CD14-positive monocyte (primary cell): ENCODE measurements at regions not wholly inside any gene's neighbourhood (a gene's known extent, or its start where the extent isn't known, plus 50 kb on each side); places are given as distances from the start of the nearest gene placed in this dataset.

Experiments
- DNase-seq, 3 donors: peaks; one replicate each; pipeline ENCODE4 v3.0.0-alpha.2; 2011 to 2022
- H2AFZ ChIP-seq: 2 replicates; pipeline ENCODE4 v1.6.0; 2012; ENCODE audit warnings: mild to moderate bottlenecking, low read depth, low read length, inconsistent platforms; ENCODE audit not compliant: insufficient read depth, poor library complexity, severe bottlenecking
- H3K27ac ChIP-seq, 2 donors: 1 replicate in 1 of 2; 2 replicates in 1 of 2; pipeline ENCODE4 v1.5.1; 2012 to 2013; ENCODE audit warnings: low read length in 2 of 2, control low read depth in 1 of 2, inconsistent platforms in 1 of 2, low read depth in 1 of 2, mild to moderate bottlenecking in 1 of 2
- H3K27me3 ChIP-seq, 2 donors: one replicate each; pipeline versions ENCODE4 v1.6.0 to v1.6.1; 2011 to 2013; ENCODE audit warnings: low read length in 2 of 2; ENCODE audit not compliant: control insufficient read depth in 2 of 2, insufficient read depth in 2 of 2
- H3K36me3 ChIP-seq, 2 donors: replicated peaks in 1 of 2; 1 replicate in 1 of 2; 2 replicates in 1 of 2; pipeline versions ENCODE4 v1.5.1 to v1.6.1; 2012 to 2013; ENCODE audit warnings: low read length in 2 of 2, control low read depth in 1 of 2, inconsistent platforms in 1 of 2, mild to moderate bottlenecking in 1 of 2; ENCODE audit not compliant: insufficient read depth in 2 of 2, control insufficient read depth in 1 of 2
- H3K4me1 ChIP-seq, 2 donors: 1 replicate in 1 of 2; 2 replicates in 1 of 2; pipeline versions ENCODE4 v1.5.1 to v1.6.1; 2012 to 2013; ENCODE audit warnings: low read length in 2 of 2, control low read depth in 1 of 2, inconsistent platforms in 1 of 2, mild to moderate bottlenecking in 1 of 2, moderate library complexity in 1 of 2; ENCODE audit not compliant: insufficient read depth in 2 of 2, control insufficient read depth in 1 of 2
- H3K4me2 ChIP-seq: replicated peaks from 2 replicates; pipeline ENCODE3; 2012; ENCODE audit warnings: low read length, moderate library complexity, mild to moderate bottlenecking; ENCODE audit not compliant: poor library complexity, severe bottlenecking; ENCODE audit errors: extremely low read depth
- H3K4me3 ChIP-seq, 3 experiments: fragments of 200-600 bp in 1 of 3; sonication (generic) in 1 of 3; replicated peaks in 1 of 3; 1 replicate in 2 of 3; 2 replicates in 1 of 3; pipeline ENCODE4 v1.5.1; 2011 to 2013; ENCODE audit warnings: low read length in 3 of 3, mild to moderate bottlenecking in 3 of 3, control low read depth in 2 of 3, low read depth in 2 of 3, inconsistent platforms in 1 of 3, moderate library complexity in 1 of 3
- H3K79me2 ChIP-seq: 2 replicates; pipeline ENCODE4 v1.6.0; 2012; ENCODE audit warnings: mild to moderate bottlenecking, control low read depth, inconsistent platforms, low read length, moderate library complexity; ENCODE audit not compliant: insufficient read depth
- H3K9ac ChIP-seq: 2 replicates; pipeline ENCODE4 v1.6.0; 2017; ENCODE audit warnings: low read length, mild to moderate bottlenecking; ENCODE audit not compliant: insufficient read depth, poor library complexity, severe bottlenecking
- H3K9me3 ChIP-seq, 2 donors: replicated peaks in 1 of 2; 1 replicate in 1 of 2; 2 replicates in 1 of 2; pipeline versions ENCODE4 v1.5.1 to v1.6.1; 2012 to 2013; ENCODE audit warnings: low read length in 2 of 2, control low read depth in 1 of 2; ENCODE audit not compliant: control insufficient read depth in 1 of 2, insufficient read depth in 1 of 2
- H4K20me1 ChIP-seq: 2 replicates; pipeline ENCODE4 v1.6.0; 2012; ENCODE audit warnings: mild to moderate bottlenecking, low read length, control low read depth, moderate library complexity; ENCODE audit not compliant: insufficient read depth
- H3K27ac Mint-ChIP-seq, 7 donors: one replicate each; pipeline ENCODE4 v1.8.0; 2020; ENCODE audit warnings: mild to moderate bottlenecking in 7 of 7, mixed read lengths in 7 of 7, moderate library complexity in 6 of 7, inconsistent platforms in 2 of 7
- H3K27me3 Mint-ChIP-seq, 3 donors: one replicate each; pipeline ENCODE4 v1.8.0; 2021 to 2022; ENCODE audit warnings: low read depth in 3 of 3, mild to moderate bottlenecking in 3 of 3, mixed read lengths in 3 of 3, moderate library complexity in 3 of 3, inconsistent platforms in 1 of 3
- H3K36me3 Mint-ChIP-seq, 2 donors: one replicate each; pipeline ENCODE4 v1.8.0; 2020; ENCODE audit warnings: mixed read lengths in 2 of 2, inconsistent platforms in 1 of 2, mild to moderate bottlenecking in 1 of 2
- H3K4me1 Mint-ChIP-seq: one replicate; pipeline ENCODE4 v1.8.0; 2020; ENCODE audit warnings: mild to moderate bottlenecking, mixed read lengths
- H3K4me3 Mint-ChIP-seq, 2 donors: one replicate each; pipeline ENCODE4 v1.8.0; 2020; ENCODE audit warnings: mild to moderate bottlenecking in 2 of 2, mixed read lengths in 2 of 2, moderate library complexity in 1 of 2
- H3K9me3 Mint-ChIP-seq, 7 donors: one replicate each; pipeline ENCODE4 v1.8.0; 2020 to 2022; ENCODE audit warnings: mixed read lengths in 7 of 7, mild to moderate bottlenecking in 6 of 7, moderate library complexity in 6 of 7, inconsistent platforms in 2 of 7
- CTCF ChIP-seq: fragments of 200-600 bp; IDR thresholded peaks from one replicate; pipeline ENCODE4 v1.8.0; 2022; ENCODE audit warnings: antibody characterized with exemption, mild to moderate bottlenecking
- WGBS: methylation state at CpG from one replicate; pipeline ENCODE4 v1.1.5; 2013; ENCODE audit warnings: missing lambda C conversion rate; ENCODE audit not compliant: insufficient coverage; 5-methylcytosine and 5-hydroxymethylcytosine counted together
- intact Hi-C, 2 donors: fragments of 100-400 bp; cut with micrococcal nuclease; formaldehyde crosslinking; loops; one replicate each; pipeline versions ENCODE4 v1.15.0 to v1.15.1; 2023

GRCh38 chr6:68026483-68026882 is 608.6 kb upstream of the ADGRB3 start:
- no peak for DNase-seq
- intact Hi-C loops, result no loop called here
- H3K9ac ChIP-seq, result no peak overlapping the region
- H2AFZ ChIP-seq, result no peak overlapping the region
- H3K27me3 ChIP-seq, result no peaks in the 10 kb centered on the region
- no peaks in the 10 kb centered on the region for H3K4me1 ChIP-seq
- peaks cover 2 to 6% (median 4%) of the 10 kb centered on the region in 7 donors for H3K9me3 Mint-ChIP-seq
- H3K4me2 ChIP-seq, result no peak overlapping the region
- no peaks in the 10 kb centered on the region for H3K79me2 ChIP-seq
- no peak overlapping the region for H3K27ac Mint-ChIP-seq
- H3K36me3 Mint-ChIP-seq, result no peaks in the 10 kb centered on the region
- no CpG with 5 or more reads among the region's 3 CpGs for WGBS
- H3K4me3 ChIP-seq, result no peak overlapping the region
- no peak overlapping the region for H3K27ac ChIP-seq
- H3K9me3 ChIP-seq, result peaks cover 0 to 5% of the 10 kb centered on the region in 2 donors
- H3K27me3 Mint-ChIP-seq, result no peaks in the 10 kb centered on the region
- TF ChIP-seq CTCF, result no peak
- H3K4me1 Mint-ChIP-seq, result no peaks in the 10 kb centered on the region
- H3K36me3 ChIP-seq, result no peaks in the 10 kb centered on the region
- no peak overlapping the region for H3K4me3 Mint-ChIP-seq
- H4K20me1 ChIP-seq, result no peaks in the 10 kb centered on the region

GRCh38 chr6:68025764-68026163 is 609.3 kb upstream of the ADGRB3 start:
- no peak overlapping the region for H3K4me2 ChIP-seq
- no peak for DNase-seq
- intact Hi-C loops, result no loop called here
- H3K27ac Mint-ChIP-seq, result no peak overlapping the region
- H3K9ac ChIP-seq, result no peak overlapping the region
- H3K27ac ChIP-seq, result no peak overlapping the region
- no peak overlapping the region for H2AFZ ChIP-seq
- H3K9me3 ChIP-seq, result peaks cover 0 to 1% of the 10 kb centered on the region in 2 donors
- no peaks in the 10 kb centered on the region for H3K4me1 ChIP-seq
- H4K20me1 ChIP-seq, result no peaks in the 10 kb centered on the region
- no CpG with 5 or more reads among the region's 3 CpGs for WGBS
- H3K27me3 ChIP-seq, result no peaks in the 10 kb centered on the region
- H3K4me3 Mint-ChIP-seq, result no peak overlapping the region
- H3K4me3 ChIP-seq, result no peak overlapping the region
- H3K9me3 Mint-ChIP-seq, result peaks cover 2 to 6% (median 4%) of the 10 kb centered on the region in 7 donors
- no peaks in the 10 kb centered on the region for H3K79me2 ChIP-seq
- no peaks in the 10 kb centered on the region for H3K27me3 Mint-ChIP-seq
- no peaks in the 10 kb centered on the region for H3K36me3 Mint-ChIP-seq
- TF ChIP-seq CTCF, result no peak
- H3K36me3 ChIP-seq, result no peaks in the 10 kb centered on the region
- H3K4me1 Mint-ChIP-seq, result no peaks in the 10 kb centered on the region
